UCSD-AML1 (cell line): ENCODE measurements at regions not wholly inside any gene's neighbourhood (a gene's known extent, or its start where the extent isn't known, plus 50 kb on each side); places are given as distances from the start of the nearest gene placed in this dataset.
"Not testable (repeated sequence)": the region's sequence is repeated elsewhere in the genome, so short reads cannot be mapped to it uniquely, and the experiment has no call there.

Experiments used
- DNase-seq: peaks from one replicate; lab custom pipeline; 2025; ENCODE audit not compliant: unreplicated experiment; lab: John Stamatoyannopoulos, UW

- DNase-seq, result no peak
These were observed 1031.2 kb downstream of the EFNA5 start for GRCh38 chr5:106639488-106639887.

GRCh38 chr5:106637275-106637674, 1033.5 kb downstream of the EFNA5 start:
- no peak for DNase-seq

- DNase-seq, result no peak
These were observed 1036.4 kb downstream of the EFNA5 start for GRCh38 chr5:106634375-106634774.

DNA sequence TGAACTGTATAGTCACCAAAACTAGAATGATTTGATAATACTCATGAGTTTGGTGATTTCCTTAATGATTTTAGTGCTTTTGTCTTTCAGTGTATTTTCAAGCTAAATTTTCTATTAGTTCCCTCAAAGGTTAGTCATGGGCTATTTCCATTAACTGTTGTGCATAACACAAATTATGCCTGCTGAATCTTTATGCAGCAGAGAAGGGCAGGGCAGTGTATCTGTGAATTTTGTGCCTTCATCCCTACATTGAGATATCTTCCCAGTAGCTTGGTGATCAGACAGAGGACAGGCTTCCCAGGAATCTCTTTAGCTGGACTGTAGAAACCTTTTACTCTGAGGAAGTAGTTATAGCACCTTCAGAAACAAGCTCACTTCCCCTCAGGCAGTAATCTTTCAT, 1036.9 kb downstream of the EFNA5 start:
- no peak for DNase-seq

GRCh38 chr5:106628456-106628855, 1042.3 kb downstream of the EFNA5 start:
- DNase-seq, result not testable (repeated sequence)

DNA sequence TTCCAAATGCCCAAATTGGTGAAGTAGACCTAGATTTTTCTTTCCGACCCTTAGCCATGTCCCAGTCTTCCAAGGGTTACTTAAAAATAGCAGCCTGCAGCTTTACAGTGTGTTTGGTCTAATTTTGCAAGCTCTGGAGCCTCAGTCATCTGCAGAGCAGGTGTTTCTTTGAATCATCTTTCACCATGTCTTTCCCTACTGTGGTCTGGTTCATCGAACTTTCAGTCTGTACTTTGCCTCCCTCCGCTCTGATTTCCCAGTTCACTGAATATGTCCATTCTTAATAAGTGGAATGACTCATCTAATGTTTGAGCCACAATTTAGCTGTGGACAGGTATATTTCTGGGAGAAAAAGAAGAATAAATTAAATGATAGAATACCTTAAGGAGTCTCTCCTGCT, 1060.7 kb downstream of the EFNA5 start:
- no peak for DNase-seq

- DNase-seq, result no peak
These were observed 1069.1 kb downstream of the EFNA5 start for GRCh38 chr5:106601620-106602019.

- no peak for DNase-seq
These were observed 1069.9 kb downstream of the EFNA5 start for GRCh38 chr5:106600803-106601202.

- DNase-seq, result no peak
These were observed 1074.9 kb downstream of the EFNA5 start for GRCh38 chr5:106595864-106596263.

DNA sequence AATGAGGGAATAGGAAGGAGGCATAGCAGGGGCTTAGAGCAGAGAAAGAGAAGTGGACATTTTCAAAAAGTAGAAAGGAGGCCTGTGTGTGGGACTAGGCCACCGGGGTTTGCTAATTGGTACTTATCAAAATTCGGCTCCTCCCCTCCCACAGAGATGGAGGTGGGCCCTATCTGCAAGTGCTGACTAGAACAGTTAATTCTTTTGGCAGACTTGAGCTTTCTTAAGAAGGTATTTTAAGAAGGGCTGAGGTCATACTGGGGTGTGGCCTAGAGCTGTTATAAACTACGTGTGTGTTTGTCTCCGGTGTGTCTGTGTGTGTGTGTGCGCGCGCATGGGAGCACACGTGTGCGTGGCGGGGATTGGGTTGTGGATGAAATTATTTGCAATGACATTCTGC, 1086.5 kb downstream of the EFNA5 start:
- DNase-seq, result no peak

GRCh38 chr5:106578736-106579135, 1092.0 kb downstream of the EFNA5 start:
- no peak for DNase-seq

DNA sequence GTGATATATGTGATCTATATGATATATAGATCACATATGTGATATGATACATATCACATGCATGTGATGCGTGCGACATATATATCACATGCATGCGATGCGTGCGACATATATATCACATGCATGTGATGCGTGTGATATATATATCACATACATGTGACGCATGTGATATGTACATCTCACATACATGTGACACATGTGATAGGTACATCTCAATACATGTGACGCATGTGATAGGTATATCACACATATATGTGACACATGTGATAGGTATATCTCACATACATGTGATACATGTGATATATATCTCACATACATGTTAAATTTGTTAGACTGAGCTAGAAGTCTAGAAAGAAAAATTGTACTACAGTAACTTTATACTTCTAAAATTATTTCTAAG, 1095.9 kb downstream of the EFNA5 start:
- DNase-seq, result no peak

GRCh38 chr5:106566031-106566430, 1104.7 kb downstream of the EFNA5 start:
- no peak for DNase-seq

DNA sequence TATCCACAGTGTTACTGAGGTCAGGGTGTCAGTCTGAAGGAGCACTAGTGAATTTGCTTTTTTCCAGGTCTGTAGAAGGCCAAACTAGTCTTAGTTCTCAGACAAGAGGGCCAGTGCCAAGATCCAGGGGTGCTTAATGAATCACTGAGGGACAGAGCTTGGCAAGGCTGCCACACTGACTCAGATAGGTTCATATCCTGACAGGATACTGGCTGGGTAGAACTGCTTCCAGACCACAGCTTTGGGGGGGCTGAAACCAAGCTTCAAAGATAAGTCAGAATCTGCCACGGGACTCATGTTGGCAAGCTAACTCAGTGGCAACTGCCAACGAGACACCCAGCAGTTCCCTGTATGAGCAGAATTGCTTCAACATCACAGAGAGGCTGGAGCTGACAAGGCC, 1125.4 kb downstream of the EFNA5 start:
- no peak for DNase-seq

GRCh38 chr5:106543330-106543729, 1127.4 kb downstream of the EFNA5 start:
- DNase-seq, result no peak

- DNase-seq, result no peak
These were observed 1140.6 kb downstream of the EFNA5 start for GRCh38 chr5:106530150-106530549.

DNA sequence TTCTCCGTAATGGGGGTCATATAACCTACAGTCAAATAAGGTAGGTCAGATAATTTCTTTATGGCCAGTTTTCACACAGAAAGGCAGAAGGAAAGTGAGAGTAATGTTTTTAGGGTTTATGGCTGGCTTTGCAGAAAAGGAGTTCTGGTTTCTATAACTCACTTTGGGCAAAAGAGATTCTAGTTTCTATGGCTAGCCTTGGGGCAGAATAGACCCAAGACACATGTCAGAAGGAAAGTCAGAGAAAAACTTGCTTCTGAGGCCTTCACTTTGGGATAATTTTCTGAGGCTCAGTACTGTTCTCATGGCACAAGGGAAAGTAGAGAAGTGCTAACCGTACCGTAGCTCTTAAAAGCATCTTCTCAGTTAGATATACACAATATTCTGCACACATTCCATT, 1145.3 kb downstream of the EFNA5 start:
- DNase-seq, result no peak

GRCh38 chr5:106523852-106524251, 1146.9 kb downstream of the EFNA5 start:
- no peak for DNase-seq

DNA sequence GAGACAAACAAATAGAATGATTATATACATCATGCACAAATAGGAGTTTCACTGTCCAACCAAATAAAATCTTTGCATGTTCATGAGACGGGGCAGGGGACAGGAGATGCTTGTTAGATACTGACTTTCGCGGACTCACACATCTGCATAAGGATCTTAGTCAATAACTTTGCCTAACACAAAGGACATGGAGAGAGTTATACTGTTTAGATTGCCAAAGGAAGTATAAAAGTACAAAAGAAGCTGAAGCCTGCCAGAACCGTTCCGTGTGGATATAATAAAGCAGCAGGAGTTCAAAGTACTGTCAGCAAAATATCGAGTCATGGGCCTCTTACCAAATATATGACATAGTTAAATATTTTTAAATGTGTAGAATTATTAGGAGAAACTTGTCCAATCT, 1148.4 kb downstream of the EFNA5 start:
- DNase-seq, result no peak

DNA sequence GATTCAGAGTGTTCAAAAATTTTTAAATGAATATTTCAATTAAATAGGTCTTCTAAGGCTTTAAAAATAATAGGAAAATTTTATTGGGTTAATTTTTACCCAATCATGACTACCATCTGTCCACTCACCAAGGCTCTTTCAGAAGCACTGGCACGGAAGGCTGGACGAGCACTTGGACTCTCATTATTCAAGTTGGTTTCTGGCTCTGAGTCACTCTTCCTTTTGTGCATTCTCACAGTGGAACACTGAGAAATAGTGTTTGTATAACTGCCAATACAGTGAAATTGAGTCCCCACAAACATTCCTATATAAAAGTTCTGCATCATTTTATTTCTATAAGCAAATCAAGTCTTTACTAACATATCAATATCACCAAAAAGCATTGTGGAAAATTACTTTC, 1149.0 kb downstream of the EFNA5 start:
- no peak for DNase-seq

- DNase-seq, result no peak
These were observed 1160.4 kb downstream of the EFNA5 start for GRCh38 chr5:106510321-106510720.

DNA sequence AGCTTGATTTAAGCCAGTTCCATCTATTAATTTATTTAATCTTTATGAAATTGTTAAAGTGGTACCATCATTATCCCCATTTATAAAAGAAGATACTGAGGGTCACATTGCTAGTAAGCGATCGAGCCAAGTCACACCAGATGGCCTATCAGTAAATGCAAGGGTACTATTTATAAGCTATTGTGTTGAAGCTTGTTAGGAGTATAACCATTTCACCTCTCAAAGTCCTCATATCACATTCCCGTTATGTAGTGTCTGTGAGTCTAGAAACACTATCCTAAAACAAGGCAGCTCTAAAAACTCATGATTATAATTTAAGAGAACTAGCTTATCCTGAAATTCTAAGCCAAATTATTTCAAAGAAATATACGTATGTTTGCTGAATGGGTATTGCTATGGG, 1161.8 kb downstream of the EFNA5 start:
- no peak for DNase-seq

DNA sequence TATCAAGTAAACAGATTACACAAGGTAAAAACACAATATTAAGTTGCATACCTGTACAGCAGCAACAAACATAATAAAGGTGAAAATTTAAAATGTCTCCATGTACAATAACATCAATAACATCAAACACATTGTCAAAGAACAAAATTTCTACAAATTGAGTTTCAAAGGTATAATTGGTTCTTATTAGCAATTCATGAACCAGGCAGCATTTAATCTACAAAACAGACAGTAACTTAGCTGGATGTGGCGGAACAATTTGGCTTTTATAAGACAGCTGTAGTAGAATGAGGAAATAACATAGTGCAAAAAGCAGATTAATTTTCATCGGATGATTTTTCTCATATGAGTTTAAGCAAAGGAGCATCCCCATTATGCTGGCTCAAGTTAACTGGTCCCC, 1176.8 kb downstream of the EFNA5 start:
- no peak for DNase-seq

DNA sequence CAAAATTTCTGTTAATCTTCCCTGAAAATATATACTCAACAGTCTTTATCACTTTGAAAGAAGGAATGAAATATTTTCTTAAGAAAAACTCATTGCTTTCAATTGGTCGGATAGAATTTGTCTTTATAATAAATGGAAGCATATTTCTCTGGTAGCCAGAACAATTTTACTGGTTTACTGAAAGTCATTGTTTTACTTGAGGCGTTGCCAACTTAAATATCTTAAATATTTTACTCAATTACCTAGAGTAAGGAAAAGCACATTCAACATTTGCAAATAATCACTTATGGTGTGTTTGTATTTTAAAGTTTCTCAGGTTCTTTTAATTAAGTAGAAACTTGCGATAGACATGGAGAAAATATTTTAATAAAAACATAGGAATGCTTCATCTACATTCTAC, 1181.7 kb downstream of the EFNA5 start:
- DNase-seq, result no peak
